ENCODE measurements at regions not wholly inside any gene's neighbourhood (a gene's known extent, or its start where the extent isn't known, plus 50 kb on each side); places are given as distances from the start of the nearest gene placed in this dataset.

- DNase-seq (ENCODE audit: low read depth): no peak
Observed at GRCh38 chr22:46090631-46091201, 59.6 kb upstream of the PPARA start.

GRCh38 chr22:46091277-46091977, 58.9 kb upstream of the PPARA start:
- DNase-seq (ENCODE audit: low read depth): no peak

GRCh38 chr22:46092011-46092410, 58.3 kb upstream of the PPARA start:
- DNase-seq (ENCODE audit: low read depth): no peak

- DNase-seq (ENCODE audit: low read depth): no peak
Observed at GRCh38 chr22:46092670-46093410, 57.5 kb upstream of the PPARA start.

- DNase-seq (ENCODE audit: low read depth): no peak
Observed at GRCh38 chr22:46093796-46094195, 56.5 kb upstream of the PPARA start.

GRCh38 chr22:46094676-46095075, 55.6 kb upstream of the PPARA start:
- DNase-seq (ENCODE audit: low read depth): no peak

- no peak for DNase-seq (ENCODE audit: low read depth)
Observed at GRCh38 chr22:46096051-46096450, 54.3 kb upstream of the PPARA start.

- DNase-seq (ENCODE audit: low read depth): no peak
Observed at GRCh38 chr22:46096706-46097230, 53.6 kb upstream of the PPARA start.

- DNase-seq (ENCODE audit: low read depth): no peak
Observed at GRCh38 chr22:46097268-46097900, 52.9 kb upstream of the PPARA start.

GRCh38 chr22:46098525-46099475, 51.5 kb upstream of the PPARA start:
- no peak for DNase-seq (ENCODE audit: low read depth)

- no peak for DNase-seq (ENCODE audit: low read depth)
Observed at GRCh38 chr22:46099740-46100139, 50.6 kb upstream of the PPARA start.

GRCh38 chr22:46100401-46101105, 49.8 kb upstream of the PPARA start:
- no peak for DNase-seq (ENCODE audit: low read depth)
